Panc1 (cell line): ENCODE measurements at regions not wholly inside any gene's neighbourhood (a gene's known extent, or its start where the extent isn't known, plus 50 kb on each side); places are given as distances from the start of the nearest gene placed in this dataset.

ENCODE experiments used
- ATAC-seq: fragments of 200-7000 bp; cut with Tn5 transposase; 2 replicates; pipeline ENCODE4 v1.9.1; 2020; ENCODE audit warnings: mild to moderate bottlenecking, moderate library complexity
- BruUV-seq: library from RNA; stranded (reverse); fragments of 400-500 nt; replicated peaks from 2 replicates; lab custom pipeline; 2021; lab: Mats Ljungman, UMichigan
- CTCF ChIA-PET: fragments of 300-600 bp; sonication (Branson Sonifier 250); formaldehyde crosslinking; loops from one replicate; lab custom pipeline; 2022; ENCODE audit warnings: antibody characterized with exemption; lab: Charles Lee
- POLR2A ChIA-PET: fragments of 300-600 bp; sonication (Branson Sonifier 250); formaldehyde crosslinking; loops from one replicate; lab custom pipeline; 2022; ENCODE audit warnings: antibody characterized with exemption; lab: Charles Lee
- DNase-seq: peaks from one replicate; pipeline ENCODE4 v3.0.0-alpha.2; 2010; ENCODE audit warnings: low read depth, low spot score
- H3K27ac ChIP-seq: 2 replicates; pipeline ENCODE4 v1.5.1; 2011; ENCODE audit warnings: mild to moderate bottlenecking, low read length, inconsistent platforms
- H3K27me3 ChIP-seq: fragments of 200-500 bp; sonication (Bioruptor generic); 2 replicates; pipeline ENCODE4 v1.6.0; 2014; ENCODE audit warnings: low read length, inconsistent platforms; ENCODE audit not compliant: control insufficient read depth, insufficient read depth
- H3K36me3 ChIP-seq: fragments of 200-500 bp; sonication (Bioruptor generic); 2 replicates; pipeline ENCODE4 v1.5.1; 2014; ENCODE audit warnings: inconsistent platforms, mild to moderate bottlenecking, low read length, moderate library complexity; ENCODE audit not compliant: control insufficient read depth, insufficient read depth
- H3K4me1 ChIP-seq: 2 replicates; pipeline ENCODE4 v1.5.1; 2011; ENCODE audit warnings: inconsistent platforms, mild to moderate bottlenecking, low read length, moderate library complexity; ENCODE audit not compliant: control insufficient read depth, insufficient read depth
- H3K4me3 ChIP-seq, 2 experiments: 2 replicates each; pipeline ENCODE4 v1.5.1; 2011 to 2012; ENCODE audit warnings: low read depth in 2 of 2, low read length in 2 of 2, mild to moderate bottlenecking in 2 of 2, inconsistent platforms in 1 of 2, moderate library complexity in 1 of 2
- H3K9me3 ChIP-seq: fragments of 200-500 bp; sonication (Bioruptor generic); 2 replicates; pipeline ENCODE4 v1.5.1; 2014; ENCODE audit warnings: low read depth, mild to moderate bottlenecking, inconsistent platforms, low read length, moderate library complexity; ENCODE audit not compliant: control insufficient read depth, insufficient read depth
- CTCF ChIP-seq: fragments of 450-650 bp; IDR thresholded peaks from 2 replicates; pipeline ENCODE4 v1.5.1; 2017; ENCODE audit warnings: mild to moderate bottlenecking
- POLR2AphosphoS5 ChIP-seq: IDR thresholded peaks from 2 replicates; pipeline ENCODE4 v1.6.1; 2012; ENCODE audit warnings: mild to moderate bottlenecking, low read depth, low read length, moderate library complexity
- REST ChIP-seq, 2 experiments: IDR thresholded peaks; 2 replicates each; pipeline ENCODE4 v1.6.1; 2011 to 2012; ENCODE audit warnings: low read depth in 2 of 2, control low read depth in 1 of 2, low read length in 1 of 2, mild to moderate bottlenecking in 1 of 2, moderate library complexity in 1 of 2; ENCODE audit not compliant: insufficient read depth in 1 of 2
- SIN3A ChIP-seq: IDR thresholded peaks from 2 replicates; pipeline ENCODE4 v1.6.1; 2012; ENCODE audit warnings: low read depth, mild to moderate bottlenecking, low read length, moderate library complexity, borderline replicate concordance; ENCODE audit not compliant: insufficient read depth
- TCF7L2 ChIP-seq: IDR thresholded peaks from 2 replicates; pipeline ENCODE4 v1.6.1; 2011; ENCODE audit warnings: mild to moderate bottlenecking, low read depth, low read length, inconsistent platforms
- in situ Hi-C: cut with HindIII; loops from 2 replicates; pipeline ENCODE4 v1.10.0; 2016; ENCODE audit warnings: low sequenced_read_pairs, low pct_unique_long_range_greater_than_20kb
- intact Hi-C: fragments of 100-400 bp; cut with micrococcal nuclease; formaldehyde crosslinking; loops from one replicate; pipeline ENCODE4 v1.10.0; 2022; ENCODE audit not compliant: unreplicated experiment

- H3K27me3 ChIP-seq: no peaks in the 10 kb centered on the region
- H3K36me3 ChIP-seq: no peaks in the 10 kb centered on the region
- no peak for TF ChIP-seq CTCF
- no peak for TF ChIP-seq SIN3A
- no peak for TF ChIP-seq POLR2AphosphoS5
- TF ChIP-seq TCF7L2: no peak
- TF ChIP-seq REST (IDR thresholded peaks at IDR 0.05; ENCODE audit: insufficient read depth in 1 of 2, low read depth in 2 of 2, low read length in 1 of 2): no peak
- intact Hi-C loops: no loop called here
- DNase-seq (no peak), ATAC-seq (no peak)
- no TSS peak for BruUV-seq
- H3K27ac ChIP-seq: no peak overlapping the region
- H3K4me3 ChIP-seq: no peak overlapping the region
- ChIA-PET CTCF (no interaction called here), POLR2A (no interaction called here)
- no peaks in the 10 kb centered on the region for H3K4me1 ChIP-seq
- H3K9me3 ChIP-seq: no peaks in the 10 kb centered on the region
- in situ Hi-C loops: no loop called here
These were observed 78.0 kb upstream of the CD163 start for GRCh38 chr12:7581625-7582024.

- no TSS peak for BruUV-seq
- H3K36me3 ChIP-seq: no peaks in the 10 kb centered on the region
- ATAC-seq (no peak), DNase-seq (no peak)
- no peaks in the 10 kb centered on the region for H3K4me1 ChIP-seq
- CTCF ChIA-PET: no interaction called here
- no peak overlapping the region for H3K27ac ChIP-seq
- in situ Hi-C loops: no loop called here
- H3K27me3 ChIP-seq: no peaks in the 10 kb centered on the region
- TF ChIP-seq TCF7L2: no peak
- no peak for TF ChIP-seq REST (IDR thresholded peaks at IDR 0.05; ENCODE audit: insufficient read depth in 1 of 2, low read depth in 2 of 2, low read length in 1 of 2)
- TF ChIP-seq SIN3A: no peak
- no peak for TF ChIP-seq CTCF
- no peak for TF ChIP-seq POLR2AphosphoS5
- no peaks in the 10 kb centered on the region for H3K9me3 ChIP-seq
- no peak overlapping the region for H3K4me3 ChIP-seq
- POLR2A ChIA-PET: no interaction called here
- intact Hi-C loops: no loop called here
These were observed 77.5 kb upstream of the CD163 start for GRCh38 chr12:7581046-7581445.
